IMR-90 (cell line): ENCODE measurements at regions not wholly inside any gene's neighbourhood (a gene's known extent, or its start where the extent isn't known, plus 50 kb on each side); places are given as distances from the start of the nearest gene placed in this dataset.
"Not testable (repeated sequence)": the region's sequence is repeated elsewhere in the genome, so short reads cannot be mapped to it uniquely, and the experiment has no call there.

Experiments used
- ATAC-seq: fragments of 200-7000 bp; cut with Tn5 transposase; 2 replicates; pipeline ENCODE4 v1.9.1; 2020; ENCODE audit warnings: low read depth, mild to moderate bottlenecking, moderate library complexity
- BruUV-seq: library from RNA; stranded (reverse); fragments of 400-500 nt; replicated peaks from 2 replicates; lab custom pipeline; 2021; lab: Mats Ljungman, UMichigan
- CTCF ChIA-PET: fragments of 300-600 bp; formaldehyde crosslinking; extraction: SDS; loops from one replicate; lab custom pipeline; 2021; ENCODE audit warnings: antibody characterized with exemption; lab: Yijun Ruan, JAX
- POLR2A ChIA-PET: fragments of 300-600 bp; sonication (Branson Sonifier 250); formaldehyde crosslinking; loops from one replicate; lab custom pipeline; 2022; ENCODE audit warnings: antibody characterized with exemption; ENCODE audit not compliant: unreplicated experiment; lab: Charles Lee
- DNase-seq: peaks from one replicate; pipeline ENCODE4 v3.0.0; 2013
- H2AFZ ChIP-seq: replicated peaks from 2 replicates; pipeline ENCODE3; 2013; ENCODE audit warnings: low read length, mild to moderate bottlenecking; ENCODE audit not compliant: poor library complexity
- H2AK5ac ChIP-seq: 2 replicates; pipeline ENCODE4 v1.6.1; 2013; ENCODE audit warnings: low read depth, low read length, inconsistent platforms
- H2AK9ac ChIP-seq: replicated peaks from 2 replicates; pipeline ENCODE3; 2013; ENCODE audit warnings: mild to moderate bottlenecking, low read depth, low read length, moderate library complexity; ENCODE audit not compliant: poor library complexity
- H2BK120ac ChIP-seq: 2 replicates; pipeline ENCODE4 v1.6.1; 2013; ENCODE audit warnings: low read depth, low read length, inconsistent platforms
- H2BK15ac ChIP-seq: 3 replicates; pipeline ENCODE4 v1.6.1; 2013; ENCODE audit warnings: low read depth, low read length, inconsistent platforms
- H2BK20ac ChIP-seq: 2 replicates; pipeline ENCODE4 v1.6.1; 2013; ENCODE audit warnings: low read depth, mild to moderate bottlenecking, inconsistent platforms, low read length, moderate library complexity
- H2BK5ac ChIP-seq: 2 replicates; pipeline ENCODE4 v1.6.1; 2013; ENCODE audit warnings: mild to moderate bottlenecking, low read depth, low read length, inconsistent platforms; ENCODE audit not compliant: poor library complexity, severe bottlenecking
- H3K14ac ChIP-seq: replicated peaks from 2 replicates; pipeline ENCODE4 v1.6.1; 2013; ENCODE audit warnings: low read depth, low read length, inconsistent platforms
- H3K18ac ChIP-seq: 2 replicates; pipeline ENCODE4 v1.6.1; 2013; ENCODE audit warnings: low read depth, low read length, control low read depth
- H3K23ac ChIP-seq: 2 replicates; pipeline ENCODE4 v1.6.1; 2013; ENCODE audit warnings: low read depth, low read length, inconsistent platforms
- H3K27ac ChIP-seq: 2 replicates; pipeline ENCODE4 v1.5.1; 2013; ENCODE audit warnings: mild to moderate bottlenecking, control low read depth, low read length; ENCODE audit not compliant: insufficient read depth
- H3K27me3 ChIP-seq: 2 replicates; pipeline ENCODE4 v1.6.1; 2013; ENCODE audit warnings: low read length; ENCODE audit not compliant: control insufficient read depth, insufficient read depth
- H3K36me3 ChIP-seq: 2 replicates; pipeline ENCODE4 v1.6.1; 2013; ENCODE audit warnings: low read length, mixed read lengths; ENCODE audit not compliant: control insufficient read depth, insufficient read depth
- H3K4ac ChIP-seq: 2 replicates; pipeline ENCODE4 v1.6.1; 2013; ENCODE audit warnings: low read depth, low read length, inconsistent platforms
- H3K4me1 ChIP-seq: 2 replicates; pipeline ENCODE4 v1.6.1; 2013; ENCODE audit warnings: low read length, mixed read lengths; ENCODE audit not compliant: control insufficient read depth, insufficient read depth
- H3K4me2 ChIP-seq: 2 replicates; pipeline ENCODE4 v1.6.1; 2013; ENCODE audit warnings: low read depth, mild to moderate bottlenecking, control low read depth, low read length, moderate library complexity
- H3K4me3 ChIP-seq: 2 replicates; pipeline ENCODE4 v1.5.1; 2013; ENCODE audit warnings: low read depth, mild to moderate bottlenecking, control low read depth, low read length, moderate library complexity; ENCODE audit not compliant: insufficient read depth
- H3K56ac ChIP-seq: 2 replicates; pipeline ENCODE4 v1.6.1; 2013; ENCODE audit warnings: low read length, inconsistent platforms; ENCODE audit not compliant: insufficient read depth; ENCODE audit errors: extremely low read depth
- H3K79me1 ChIP-seq, 2 experiments: 2 replicates each; pipeline ENCODE4 v1.6.1; 2013; ENCODE audit warnings: low read length in 2 of 2, inconsistent platforms in 1 of 2, low read depth in 1 of 2
- H3K9ac ChIP-seq: 2 replicates; pipeline ENCODE4 v1.6.1; 2013; ENCODE audit warnings: low read depth, low read length, control low read depth
- H3K9me1 ChIP-seq: 2 replicates; pipeline ENCODE4 v1.6.1; 2013; ENCODE audit warnings: low read length, inconsistent platforms; ENCODE audit not compliant: insufficient read depth
- H3K9me3 ChIP-seq: 2 replicates; pipeline ENCODE4 v1.6.1; 2013; ENCODE audit warnings: low read length; ENCODE audit not compliant: control insufficient read depth, insufficient read depth
- H4K20me1 ChIP-seq: 2 replicates; pipeline ENCODE4 v1.6.1; 2013; ENCODE audit warnings: low read length, inconsistent platforms; ENCODE audit not compliant: insufficient read depth
- H4K5ac ChIP-seq: 2 replicates; pipeline ENCODE4 v1.6.1; 2013; ENCODE audit warnings: mild to moderate bottlenecking, low read depth, low read length, control low read depth
- H4K8ac ChIP-seq, 2 experiments: 2 replicates each; pipeline ENCODE4 v1.6.1; 2013; ENCODE audit warnings: low read depth in 2 of 2, low read length in 2 of 2, control low read depth in 1 of 2, inconsistent platforms in 1 of 2
- H4K91ac ChIP-seq: 2 replicates; pipeline ENCODE4 v1.6.1; 2013; ENCODE audit warnings: low read depth, low read length, inconsistent platforms; ENCODE audit not compliant: insufficient read depth
- CEBPB ChIP-seq: IDR thresholded peaks from 2 replicates; pipeline ENCODE4 v1.6.1; 2012; ENCODE audit warnings: low read depth, low read length, improper control_type of control experiment
- FOS ChIP-seq: fragments of 150-350 bp; IDR thresholded peaks from 2 replicates; pipeline ENCODE4 v1.6.1; 2016; ENCODE audit warnings: low read depth, low read length
- MAFK ChIP-seq: IDR thresholded peaks from 2 replicates; pipeline ENCODE4 v1.6.1; 2012; ENCODE audit warnings: low read depth, low read length, improper control_type of control experiment
- NFE2L2 ChIP-seq: fragments of 150-350 bp; IDR thresholded peaks from 2 replicates; pipeline ENCODE4 v1.6.1; 2016; ENCODE audit warnings: low read depth, mild to moderate bottlenecking, low read length
- dilution Hi-C: fragments of 300-500 bp; cut with HindIII; formaldehyde crosslinking; loops from one replicate; pipeline ENCODE4 v1.14.3; 2018; ENCODE audit warnings: low sequenced_read_pairs; ENCODE audit not compliant: unreplicated experiment
- in situ Hi-C: fragments of 300-500 bp; cut with MboI; formaldehyde crosslinking; loops from 3 replicates; pipeline ENCODE4 v1.14.3; 2019; ENCODE audit warnings: low sequenced_read_pairs, inconsistent platforms, mixed read lengths
- intact Hi-C: fragments of 100-400 bp; cut with micrococcal nuclease; formaldehyde crosslinking; loops from 2 replicates; pipeline ENCODE4 v1.10.0; 2022

GRCh38 chr1:184836141-184836540, 81.5 kb upstream of the EDEM3 start (continued):
- TF ChIP-seq NFE2L2, result no peak
- no peak for TF ChIP-seq CEBPB
- no peak for TF ChIP-seq FOS
- no peak for TF ChIP-seq MAFK

GRCh38 chr1:184833994-184834393, 79.3 kb upstream of the EDEM3 start:
- H2BK120ac ChIP-seq, H3K4me2 ChIP-seq, H2AK5ac ChIP-seq, H4K20me1 ChIP-seq, H2BK15ac ChIP-seq, H3K23ac ChIP-seq, H3K9me1 ChIP-seq, H3K14ac ChIP-seq, H3K18ac ChIP-seq, H2BK20ac ChIP-seq, H2AFZ ChIP-seq, H3K9ac ChIP-seq, H3K4ac ChIP-seq, H4K91ac ChIP-seq, H4K5ac ChIP-seq, dilution Hi-C loops, H4K8ac ChIP-seq, intact Hi-C loops, H3K56ac ChIP-seq, H3K27me3 ChIP-seq, POLR2A ChIA-PET, CTCF ChIA-PET, H3K4me1 ChIP-seq, H3K36me3 ChIP-seq, in situ Hi-C loops, H3K27ac ChIP-seq, ATAC-seq, H2BK5ac ChIP-seq, H3K4me3 ChIP-seq, H3K79me1 ChIP-seq, BruUV-seq, DNase-seq, H2AK9ac ChIP-seq, H3K9me3 ChIP-seq: not testable (repeated sequence)
